Left ventricle myocardium superior (tissue), 1 donor: ENCODE measurements at regions not wholly inside any gene's neighbourhood (a gene's known extent, or its start where the extent isn't known, plus 50 kb on each side); places are given as distances from the start of the nearest gene placed in this dataset.

Experiments used
- ATAC-seq: fragments of 200-7000 bp; cut with Tn5 transposase; one replicate; pipeline ENCODE4 v1.9.1; 2020; ENCODE audit warnings: mild to moderate bottlenecking, moderate library complexity
- DNase-seq: peaks from one replicate; pipeline ENCODE4 v3.0.0-alpha.2; 2020
- intact Hi-C: fragments of 100-400 bp; cut with micrococcal nuclease; formaldehyde crosslinking; loops from one replicate; pipeline ENCODE4 v1.11.0; 2022
- donor health status: DM: no; HTN: yes; CAD: no; lungs with severe emphysema.

DNA sequence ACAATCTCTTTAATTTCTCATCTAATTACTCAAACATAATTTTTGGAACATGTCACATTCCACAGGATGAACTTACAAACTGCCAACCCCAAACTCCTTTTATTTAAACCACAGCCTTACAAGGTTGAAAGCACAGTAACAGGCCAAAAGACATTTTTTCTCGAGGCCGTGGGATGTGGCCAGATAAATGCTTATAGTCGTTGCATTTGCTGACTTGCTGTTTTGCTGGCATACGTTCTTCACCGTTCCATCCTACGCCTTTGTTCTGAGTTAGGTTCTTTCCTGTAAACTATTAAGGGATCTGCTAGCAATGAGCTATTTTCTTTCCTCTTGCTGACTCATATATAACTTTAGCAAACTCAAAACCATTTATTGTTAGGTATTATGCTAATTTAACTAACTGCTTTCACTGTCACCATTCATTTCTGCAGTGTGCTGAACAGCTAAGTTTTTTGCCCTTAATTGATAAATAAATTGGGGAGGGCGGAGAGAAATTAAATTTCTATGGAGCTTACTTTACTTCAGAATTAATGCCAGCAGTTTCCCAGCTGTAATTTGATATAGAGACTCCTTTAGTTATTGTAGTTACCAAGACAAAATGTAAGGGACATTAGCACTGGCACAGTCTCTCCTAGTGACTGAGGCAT is 135.1 kb upstream of the PACRGL start:
- ATAC-seq (no peak), DNase-seq (no peak)
- intact Hi-C loops = no loop called here

DNA sequence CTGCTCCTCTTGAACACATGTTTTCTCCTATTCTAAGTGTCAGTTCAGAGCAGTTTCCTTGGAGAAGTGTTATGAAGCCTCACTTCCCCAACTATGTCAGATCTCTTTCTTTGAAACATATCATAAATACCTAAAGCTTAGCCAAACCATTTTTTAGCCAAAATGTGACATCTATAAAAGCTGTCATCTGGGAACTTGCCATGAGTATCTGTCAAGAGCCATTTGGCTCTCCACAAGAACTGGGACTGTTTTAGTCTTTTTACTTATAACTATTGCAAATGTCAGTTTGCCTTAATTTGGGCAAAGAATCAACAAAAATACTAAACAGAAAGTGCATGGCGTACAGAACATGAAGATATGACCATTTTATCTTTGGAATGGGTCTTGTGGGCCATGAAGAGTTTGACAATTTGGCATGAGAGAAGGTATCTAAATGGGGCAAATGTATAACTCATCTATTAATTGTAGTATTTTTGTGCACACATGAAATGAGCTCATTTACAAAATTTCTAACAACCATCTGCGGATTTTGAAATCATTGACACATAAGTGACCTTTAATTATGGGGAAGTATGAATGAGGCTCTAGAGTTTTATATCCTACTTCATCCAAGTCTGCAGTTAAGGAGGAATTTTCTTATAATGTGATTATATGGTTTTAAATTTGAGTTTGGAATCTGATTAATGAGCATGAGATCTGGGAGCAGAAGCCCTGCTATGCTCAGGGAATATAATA is 129.1 kb upstream of the PACRGL start:
- intact Hi-C loops = no loop called here
- no peak for DNase-seq
- no peak for ATAC-seq

DNA sequence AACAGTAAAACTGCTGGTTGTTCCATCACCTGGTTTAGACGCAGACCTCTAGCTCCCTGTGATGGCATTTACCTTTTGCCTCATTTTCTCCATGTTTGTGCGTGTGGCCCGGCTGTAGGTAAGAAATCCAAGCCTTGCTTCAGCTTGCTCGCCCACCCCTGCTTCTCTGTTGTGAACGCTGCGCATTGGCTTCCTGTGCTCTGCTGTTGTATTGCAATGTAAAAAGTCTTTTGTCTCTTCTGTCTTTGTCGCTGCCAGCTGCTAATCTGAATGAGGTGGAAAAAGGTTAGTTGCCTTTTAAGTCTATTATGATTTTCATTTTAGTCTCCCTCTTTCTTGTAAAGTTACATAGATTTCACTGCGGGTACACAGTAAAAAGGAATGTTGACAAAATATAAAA is 127.3 kb upstream of the PACRGL start:
- no peak for ATAC-seq
- no peak for DNase-seq
- intact Hi-C loops = no loop called here

DNA sequence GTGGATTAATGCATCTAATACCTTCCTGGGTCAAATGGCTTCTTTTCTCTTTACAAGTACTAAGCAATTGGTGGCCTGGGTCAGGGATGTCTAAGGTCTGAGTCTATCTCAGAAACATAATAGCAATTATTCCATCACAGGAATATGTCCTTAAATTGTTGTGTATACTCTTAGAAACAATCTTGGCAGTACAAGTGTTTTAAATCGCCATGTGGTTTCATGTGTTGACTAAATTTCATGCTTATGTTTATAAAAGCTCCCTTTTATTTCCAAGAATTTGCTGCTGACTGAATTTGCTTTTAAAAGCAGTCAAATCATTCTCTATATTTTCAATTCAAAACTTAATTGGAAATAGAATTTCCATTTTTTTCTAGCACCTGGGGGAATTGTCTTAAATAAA is 125.3 kb upstream of the PACRGL start:
- intact Hi-C loops = no loop called here
- no peak for DNase-seq
- ATAC-seq = no peak

DNA sequence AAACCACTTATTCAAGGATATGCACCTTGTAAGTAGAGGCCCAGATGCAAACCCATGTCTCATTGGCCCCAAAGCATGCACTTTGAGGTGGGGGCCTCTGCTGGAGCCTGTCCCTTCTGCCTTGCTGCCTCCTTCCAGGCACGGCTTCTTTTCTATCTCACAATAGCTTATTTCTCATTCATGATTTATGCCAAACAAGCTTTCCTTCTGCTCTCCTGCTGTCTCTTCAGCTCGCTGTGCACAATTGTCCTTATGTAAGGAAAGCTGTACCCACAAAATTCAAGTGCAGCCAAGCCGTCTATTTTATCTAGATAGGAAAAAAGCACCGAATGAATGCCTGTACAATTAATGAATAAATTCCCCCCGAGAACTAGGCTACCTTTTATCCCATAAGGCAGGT is 124.8 kb upstream of the PACRGL start:
- no peak for ATAC-seq
- no peak for DNase-seq
- intact Hi-C loops = no loop called here

DNA sequence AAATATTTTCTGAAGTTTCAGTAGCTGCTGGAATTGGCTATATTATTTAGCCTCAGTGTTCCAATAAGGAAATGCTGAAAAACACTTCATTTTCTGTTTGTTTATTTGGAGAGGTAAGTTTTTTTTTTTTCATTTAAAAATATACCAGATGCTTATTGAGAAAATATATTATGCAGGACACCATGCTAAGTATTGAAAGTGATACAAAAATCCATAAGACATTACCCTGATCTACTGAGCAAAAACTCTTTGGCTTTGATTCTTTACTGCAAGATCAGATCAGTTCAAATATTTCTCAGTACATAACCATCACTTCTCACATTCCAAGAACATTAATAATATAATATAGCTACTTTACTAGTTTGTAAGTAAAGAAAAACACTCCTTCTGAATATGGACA is 123.4 kb upstream of the PACRGL start:
- ATAC-seq = no peak
- no peak for DNase-seq
- intact Hi-C loops = no loop called here

DNA sequence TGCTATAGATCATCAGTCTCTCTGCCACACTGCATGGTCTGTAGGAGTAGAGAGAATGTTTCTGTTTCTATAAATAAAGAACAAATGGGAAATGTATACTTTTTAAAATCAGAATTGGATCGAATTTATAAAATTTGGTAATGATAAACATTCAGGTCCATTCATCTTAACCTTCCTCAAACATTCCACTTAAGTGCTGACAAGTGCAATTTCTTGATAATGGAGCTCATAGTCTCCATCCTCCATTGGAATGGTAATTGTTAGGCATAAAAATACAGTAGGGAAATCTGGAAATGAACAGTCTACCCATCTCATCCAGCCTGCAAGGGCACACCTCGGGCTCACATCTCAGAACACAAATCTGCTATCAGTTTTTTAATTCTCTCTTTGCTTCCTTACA is 122.6 kb upstream of the PACRGL start:
- intact Hi-C loops = no loop called here
- no peak for ATAC-seq
- DNase-seq = no peak

DNA sequence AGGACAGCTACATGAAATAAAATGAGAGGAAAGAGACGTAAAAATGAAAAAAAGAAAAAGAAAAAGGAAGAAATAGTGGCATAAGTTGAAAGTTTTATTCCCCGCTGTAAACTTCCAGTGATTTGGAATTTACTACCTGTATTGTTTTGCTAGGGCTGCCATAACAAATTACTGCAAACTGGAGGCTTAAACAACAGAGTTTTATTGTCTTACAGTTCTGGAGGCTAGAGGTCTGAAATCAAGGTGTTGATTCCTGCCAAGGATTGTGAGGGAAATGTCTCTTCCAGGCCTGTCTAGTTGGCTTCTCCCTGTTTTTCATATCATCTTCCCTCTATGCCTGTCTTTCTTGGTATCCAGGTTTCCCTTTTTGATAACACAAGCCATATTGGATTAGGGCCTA is 119.4 kb upstream of the PACRGL start:
- intact Hi-C loops = no loop called here
- no peak for ATAC-seq
- no peak for DNase-seq

DNA sequence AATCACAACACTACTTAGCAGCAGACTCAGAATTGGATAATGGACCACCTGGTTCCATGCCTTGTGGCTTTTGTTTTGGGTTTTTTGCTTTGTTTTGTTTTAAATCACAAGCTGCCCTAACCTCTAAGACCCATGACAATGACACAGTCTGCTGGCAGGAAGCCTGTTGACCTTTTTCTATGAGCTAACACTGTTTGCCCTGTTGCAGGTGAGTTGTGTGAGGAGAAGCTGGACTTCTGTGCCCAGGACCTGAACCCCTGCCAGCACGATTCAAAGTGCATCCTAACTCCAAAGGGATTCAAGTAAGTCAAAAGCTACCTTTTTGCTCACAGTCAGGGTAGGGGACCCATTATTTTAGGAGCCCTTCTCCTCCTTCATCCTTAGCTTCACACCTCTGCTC is 110.8 kb upstream of the PACRGL start:
- DNase-seq = no peak
- intact Hi-C loops = no loop called here
- no peak for ATAC-seq

DNA sequence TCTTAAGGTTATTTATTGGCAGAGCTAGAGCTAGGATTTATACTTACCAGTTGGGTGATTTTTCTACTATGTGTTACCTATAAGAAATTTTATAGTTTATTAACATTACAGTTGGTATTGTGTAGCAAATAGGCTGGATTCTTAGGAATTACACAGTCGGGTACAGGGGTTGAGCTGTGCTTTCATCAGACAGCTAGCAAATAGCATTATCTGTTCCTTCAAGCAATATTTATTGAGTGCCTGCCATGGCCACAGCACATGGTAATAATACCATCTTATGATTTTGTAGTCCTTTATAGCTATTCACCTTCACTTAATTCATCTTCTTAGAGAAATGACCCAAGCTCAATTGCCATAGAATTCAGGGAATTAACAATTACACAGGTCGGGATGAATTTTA is 109.4 kb upstream of the PACRGL start:
- ATAC-seq = no peak
- DNase-seq = no peak

DNA sequence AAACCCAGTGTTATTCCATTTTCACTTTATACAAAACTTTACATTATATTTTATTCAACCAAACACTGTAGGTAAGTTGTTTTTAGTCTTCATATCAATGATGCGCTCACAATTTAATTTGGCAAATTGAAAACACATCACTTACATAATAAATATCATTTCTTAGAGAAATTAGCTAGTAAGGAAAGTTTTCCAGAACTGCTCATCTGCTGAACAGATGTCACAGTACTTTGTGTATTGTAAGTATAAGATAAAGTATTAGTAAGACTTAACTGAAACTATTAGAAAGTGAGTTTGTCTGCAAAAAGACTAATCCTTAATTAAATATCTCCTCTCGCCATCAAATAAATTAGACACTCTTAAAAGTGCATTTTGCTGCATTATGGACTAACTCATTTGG is 108.7 kb upstream of the PACRGL start:
- ATAC-seq = no peak
- intact Hi-C loops = no loop called here
- DNase-seq = no peak

More for the DNA sequence above, 109.4 kb upstream of the PACRGL start:
- intact Hi-C loops = no loop called here

DNA sequence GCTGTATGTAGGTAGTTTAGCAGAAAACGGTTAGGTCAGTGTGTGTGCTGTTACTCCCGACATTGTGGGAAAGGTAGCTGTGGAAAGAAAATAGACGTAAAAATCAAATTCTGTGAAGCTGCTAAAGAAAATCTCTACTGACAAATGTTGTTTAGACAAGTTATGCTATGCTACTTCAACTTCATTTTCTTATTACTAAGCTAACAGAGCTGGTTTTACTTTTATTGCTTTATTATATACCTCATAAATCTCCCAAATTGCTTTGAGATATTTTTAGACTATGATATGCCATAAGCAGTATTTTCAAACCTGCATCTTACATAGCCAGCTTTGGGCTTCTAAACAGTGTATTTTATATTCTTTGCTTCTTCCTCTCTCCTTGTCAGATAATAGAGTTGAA is 108.2 kb upstream of the PACRGL start:
- no peak for DNase-seq

DNA sequence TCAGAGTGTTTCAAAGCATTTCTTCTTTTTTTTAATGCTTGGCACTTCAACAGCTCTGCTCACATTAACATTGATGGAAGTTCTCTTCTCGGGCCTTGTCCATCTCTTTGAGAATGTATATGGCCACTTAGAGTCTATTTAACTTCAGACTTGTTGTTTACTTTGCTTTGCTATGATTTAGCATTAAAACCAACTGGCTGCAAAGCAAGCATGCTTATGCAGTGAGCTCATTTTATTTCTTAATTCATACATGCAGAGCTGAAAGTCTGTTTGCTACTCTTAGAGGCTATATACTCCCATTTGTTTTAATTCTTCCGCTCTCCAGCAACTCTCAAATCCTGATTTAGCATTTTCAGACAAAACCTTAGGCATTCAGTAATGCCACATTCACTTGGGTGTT is 107.6 kb upstream of the PACRGL start:
- intact Hi-C loops = no loop called here
- ATAC-seq (no peak), DNase-seq (no peak)

More for the DNA sequence above, 108.2 kb upstream of the PACRGL start:
- ATAC-seq = no peak
- intact Hi-C loops = no loop called here

DNA sequence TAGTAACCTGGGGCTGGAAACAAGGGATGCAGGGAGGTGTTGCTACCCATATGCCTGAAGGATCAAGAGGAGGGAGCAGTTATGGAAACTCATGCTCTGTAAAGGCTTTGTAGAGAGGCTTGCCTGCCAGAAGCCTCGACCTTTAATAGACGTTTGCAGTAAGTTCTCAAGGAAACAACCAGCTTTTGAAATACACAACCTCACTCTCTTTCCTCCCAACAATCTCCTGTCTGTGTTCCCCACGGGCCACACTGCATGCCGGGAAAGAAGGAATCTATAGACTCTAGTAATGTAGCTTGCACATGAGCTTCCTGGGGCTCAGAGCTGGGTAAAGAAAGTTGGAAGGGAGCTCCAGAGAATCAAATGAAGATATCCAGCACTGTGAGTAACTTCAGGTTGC is 101.6 kb upstream of the PACRGL start:
- ATAC-seq = no peak
- no peak for DNase-seq
- intact Hi-C loops = no loop called here

DNA sequence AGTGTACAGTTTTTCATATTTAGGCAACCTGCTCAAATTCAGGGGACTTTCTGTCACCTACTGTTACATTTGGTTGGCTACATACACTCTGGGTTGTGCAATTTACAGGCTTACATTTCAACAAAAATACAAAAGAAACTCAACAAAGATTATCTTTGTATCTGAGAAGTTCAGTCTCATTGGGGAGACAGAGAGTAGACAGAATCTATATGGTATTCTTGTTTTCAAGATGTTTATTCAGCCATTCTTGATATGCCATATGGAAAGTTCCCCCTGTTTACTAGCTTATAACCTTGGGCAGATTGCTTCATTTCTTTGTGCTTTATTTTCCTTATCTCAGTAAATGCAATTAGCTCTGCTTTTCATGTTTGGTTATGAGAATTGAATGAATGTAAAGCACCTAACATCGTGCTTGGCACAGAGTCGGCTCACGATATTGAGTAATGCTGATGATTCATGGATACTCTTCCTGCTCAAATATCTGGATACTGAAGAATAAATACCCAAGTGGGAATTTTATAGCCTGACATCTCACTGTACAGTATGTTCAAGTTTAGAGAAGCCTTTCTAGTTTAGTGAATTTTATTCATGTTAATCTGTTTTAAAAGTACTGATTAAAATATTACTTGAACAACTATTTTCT is 96.5 kb upstream of the PACRGL start:
- DNase-seq (no peak), ATAC-seq (no peak)
- intact Hi-C loops = no loop called here

DNA sequence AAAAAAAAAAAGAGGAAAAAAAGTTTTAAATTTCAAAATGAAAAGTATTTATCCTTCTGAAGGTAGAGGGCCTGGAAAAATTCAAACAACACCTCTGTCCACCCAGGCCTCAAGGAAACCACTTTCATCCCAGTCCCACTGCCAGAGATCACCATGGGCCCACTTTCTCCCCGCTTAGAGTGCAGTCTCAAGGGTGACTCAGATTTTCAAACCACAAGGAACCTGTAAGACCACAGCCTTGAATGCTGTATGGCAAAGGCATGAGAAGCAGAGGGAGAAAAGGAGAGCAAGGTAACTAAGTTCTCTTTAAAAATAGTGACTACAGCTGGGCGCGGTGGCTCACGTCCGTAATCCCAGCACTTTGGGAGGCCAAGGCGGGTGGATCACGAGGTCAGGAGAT is 87.9 kb upstream of the PACRGL start:
- intact Hi-C loops = no loop called here
- no peak for DNase-seq
- no peak for ATAC-seq

DNA sequence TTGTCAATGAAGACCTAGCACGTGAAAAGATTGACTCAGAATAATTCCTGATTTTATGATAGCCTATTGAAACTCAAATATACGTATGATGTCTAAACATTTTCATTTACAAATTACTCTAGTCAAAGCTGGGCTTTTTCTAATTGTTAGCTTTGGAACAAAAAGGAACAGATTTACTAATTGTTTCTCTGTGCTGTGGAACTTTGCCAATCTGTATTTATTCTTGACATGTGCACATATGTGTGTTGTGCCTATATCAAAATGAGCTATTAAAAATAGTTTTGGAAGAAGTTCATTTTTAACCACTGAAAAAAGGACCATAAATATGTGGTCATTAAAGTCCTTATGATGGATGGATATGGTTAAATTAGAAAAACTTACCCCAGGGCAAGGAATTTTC is 85.4 kb upstream of the PACRGL start:
- no peak for DNase-seq
- intact Hi-C loops = no loop called here
- no peak for ATAC-seq

DNA sequence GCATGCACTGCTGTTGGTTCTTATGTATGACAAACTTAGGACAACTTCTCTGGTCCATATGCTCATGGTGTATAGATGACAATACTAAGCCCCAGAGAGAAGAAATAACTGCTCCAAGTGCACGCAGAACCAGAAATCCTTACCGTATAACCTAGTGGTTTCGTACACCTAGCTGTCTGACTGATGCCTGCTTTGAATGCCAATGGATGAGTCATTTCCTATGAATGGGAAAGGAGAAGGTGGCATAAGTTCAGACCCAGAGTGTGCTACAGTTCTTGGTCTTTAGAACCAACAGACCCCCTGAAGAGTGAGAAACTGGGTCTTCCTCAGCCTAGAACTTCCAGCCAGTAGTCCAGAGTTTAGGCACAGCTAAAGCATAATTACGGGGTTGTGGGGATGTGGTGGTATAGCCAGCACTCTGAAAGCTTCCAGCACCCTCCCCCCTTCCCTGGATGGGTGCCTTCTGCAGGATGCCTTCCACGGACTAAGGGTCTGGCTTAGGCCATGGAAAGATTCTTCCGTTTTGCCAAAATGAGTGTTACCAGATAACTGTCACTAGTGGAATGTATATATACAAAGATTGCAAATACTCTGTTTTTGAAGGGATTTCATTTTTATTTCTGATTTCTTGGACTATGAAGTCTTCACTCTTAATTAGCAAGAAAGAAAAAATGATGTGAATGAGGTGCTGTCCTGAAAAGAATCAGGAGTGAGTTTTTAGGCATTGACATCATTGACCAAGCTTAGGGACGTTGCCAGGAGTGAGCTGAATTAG is 84.6 kb upstream of the PACRGL start:
- ATAC-seq (no peak), DNase-seq (no peak)
- intact Hi-C loops = no loop called here

DNA sequence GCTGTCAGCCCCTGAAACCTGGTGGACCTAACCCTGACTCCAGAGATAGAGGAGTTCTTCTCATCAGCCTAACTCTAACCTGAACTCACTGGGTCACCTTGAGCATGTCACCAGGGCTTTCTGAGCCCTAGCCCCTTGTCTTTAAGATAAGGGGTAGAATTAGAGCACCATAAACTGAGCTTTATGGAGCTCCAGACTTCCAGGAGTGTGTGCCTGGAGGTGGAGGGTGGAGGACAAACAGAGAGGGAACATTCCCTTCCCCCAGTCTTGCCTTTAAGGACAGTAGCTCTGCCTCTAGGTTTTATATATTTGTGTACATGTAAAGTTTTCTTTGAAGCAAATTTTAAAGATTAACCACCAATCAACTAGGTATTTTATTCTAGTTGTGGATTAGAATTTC is 83.9 kb upstream of the PACRGL start:
- DNase-seq (no peak), ATAC-seq (no peak)
- intact Hi-C loops = no loop called here

DNA sequence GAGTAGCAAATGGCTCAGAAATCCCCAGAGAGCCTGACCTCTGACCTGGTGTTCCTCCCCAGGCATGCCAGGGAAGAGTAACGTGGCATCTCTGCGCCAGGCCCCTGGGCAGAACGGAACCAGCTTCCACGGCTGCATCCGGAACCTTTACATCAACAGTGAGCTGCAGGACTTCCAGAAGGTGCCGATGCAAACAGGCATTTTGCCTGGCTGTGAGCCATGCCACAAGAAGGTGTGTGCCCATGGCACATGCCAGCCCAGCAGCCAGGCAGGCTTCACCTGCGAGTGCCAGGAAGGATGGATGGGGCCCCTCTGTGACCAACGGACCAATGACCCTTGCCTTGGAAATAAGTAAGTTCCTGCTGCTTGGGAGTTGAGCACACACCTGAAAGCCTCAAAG is 83.4 kb upstream of the PACRGL start:
- intact Hi-C loops = no loop called here
- ATAC-seq (no peak), DNase-seq (no peak)
